ENCODE measurements at regions not wholly inside any gene's neighbourhood (a gene's known extent, or its start where the extent isn't known, plus 50 kb on each side); places are given as distances from the start of the nearest gene placed in this dataset.
"Not testable (repeated sequence)": the region's sequence is repeated elsewhere in the genome, so short reads cannot be mapped to it uniquely, and the experiment has no call there.

DNA sequence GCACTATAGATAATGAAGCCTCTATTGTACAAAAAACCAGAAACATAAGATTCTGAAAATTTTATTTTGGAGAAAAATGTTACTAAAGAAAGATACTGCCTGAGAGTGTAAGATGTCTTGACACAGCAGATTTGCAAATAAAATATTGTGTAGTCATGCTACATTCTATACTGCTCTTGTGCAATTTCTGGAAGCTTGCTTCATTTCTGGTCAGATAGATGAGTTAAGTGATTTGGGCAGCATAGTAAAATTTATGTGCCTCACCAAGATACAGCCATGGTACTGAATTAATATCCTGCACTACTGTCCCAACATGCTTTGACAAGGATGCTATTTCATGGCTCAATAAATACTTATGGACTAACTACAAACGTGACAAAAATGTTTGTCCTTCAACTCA, 55.1 kb upstream of the STARD13 start:
- no peak for FAIRE-seq

DNA sequence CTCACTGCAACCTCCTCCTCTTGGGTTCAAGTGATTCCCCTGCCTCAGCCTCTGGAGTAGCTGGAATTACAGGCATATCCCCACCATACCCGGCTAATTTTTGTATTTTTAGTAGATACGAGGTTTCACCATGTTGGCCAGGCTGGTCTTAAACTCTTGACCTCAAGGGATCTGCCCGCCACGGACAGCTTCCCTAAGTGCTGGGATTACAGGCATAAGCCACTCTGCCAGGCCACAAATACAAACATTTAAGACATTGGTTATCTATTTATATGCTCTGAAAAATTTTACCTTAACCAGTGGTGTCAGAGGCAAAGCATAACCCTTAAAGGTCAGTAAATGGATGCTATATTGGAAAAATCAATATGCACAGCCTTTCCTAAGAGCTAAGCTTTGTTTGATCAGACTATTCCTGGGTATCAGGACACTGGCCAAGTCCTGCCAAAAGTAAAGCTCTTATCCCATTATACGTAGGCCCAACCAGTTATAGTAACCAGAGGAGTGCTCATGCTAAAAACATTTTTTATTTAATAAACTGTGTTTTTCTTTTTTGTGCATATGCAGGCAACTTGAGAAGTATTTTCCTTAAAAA, 56.4 kb upstream of the STARD13 start:
- FAIRE-seq: no peak

DNA sequence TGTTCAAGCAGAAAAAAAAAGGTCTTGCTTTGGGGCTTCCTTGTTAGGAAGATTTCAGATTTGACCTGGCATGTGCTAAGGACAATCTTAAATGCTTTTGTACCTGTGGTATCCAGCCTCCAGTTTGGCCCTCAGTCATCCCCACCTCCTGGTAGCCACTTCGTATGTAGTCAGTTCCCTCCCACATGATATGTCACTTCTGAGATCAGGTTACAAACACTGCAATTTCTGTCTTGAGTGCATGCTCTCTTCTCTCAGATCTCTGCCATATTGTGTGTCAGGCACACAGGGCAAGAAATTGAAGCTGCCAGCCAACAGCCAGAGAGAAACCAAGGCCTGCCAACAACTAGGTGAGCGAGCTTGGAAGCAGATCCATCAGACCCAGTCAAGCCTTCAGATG, 60.3 kb upstream of the STARD13 start:
- FAIRE-seq: no peak

DNA sequence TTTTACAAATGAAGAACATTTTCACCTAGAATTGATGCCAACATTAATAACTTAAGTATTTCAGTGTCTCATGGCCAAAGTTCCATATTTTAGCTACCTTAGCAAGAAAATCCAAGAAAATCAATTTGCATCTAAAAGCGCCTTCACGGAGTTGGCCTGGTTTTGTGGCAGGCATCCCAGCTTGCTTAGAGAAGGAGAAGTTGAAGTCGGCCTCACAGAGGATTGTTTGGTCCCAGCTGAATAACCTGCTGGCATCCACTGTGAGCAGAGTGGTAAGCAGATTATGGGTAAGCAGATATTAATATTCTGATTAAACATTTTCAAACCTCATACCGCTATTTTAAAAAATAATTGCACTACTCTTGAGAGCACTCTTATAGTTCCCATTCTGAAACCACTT, 62.3 kb upstream of the STARD13 start:
- no peak for FAIRE-seq

DNA sequence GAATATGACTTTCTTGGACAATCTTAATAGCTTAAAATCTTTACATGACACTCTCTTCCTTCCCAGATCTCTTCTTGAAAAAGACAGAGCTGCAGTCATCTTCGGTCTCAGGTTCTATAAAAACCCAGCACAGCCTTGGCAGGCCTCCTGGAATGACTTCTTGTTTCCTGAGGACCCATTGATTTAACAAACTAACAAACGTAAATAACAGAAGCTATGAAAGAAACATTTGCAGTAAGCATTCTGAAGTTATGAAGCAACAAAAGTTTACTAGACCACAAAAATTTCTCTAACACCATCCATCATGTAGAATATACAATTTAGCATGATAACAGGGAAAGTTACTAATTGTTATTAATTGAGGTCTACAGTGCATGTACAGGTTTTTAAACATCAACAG, 62.8 kb upstream of the STARD13 start:
- FAIRE-seq: no peak

DNA sequence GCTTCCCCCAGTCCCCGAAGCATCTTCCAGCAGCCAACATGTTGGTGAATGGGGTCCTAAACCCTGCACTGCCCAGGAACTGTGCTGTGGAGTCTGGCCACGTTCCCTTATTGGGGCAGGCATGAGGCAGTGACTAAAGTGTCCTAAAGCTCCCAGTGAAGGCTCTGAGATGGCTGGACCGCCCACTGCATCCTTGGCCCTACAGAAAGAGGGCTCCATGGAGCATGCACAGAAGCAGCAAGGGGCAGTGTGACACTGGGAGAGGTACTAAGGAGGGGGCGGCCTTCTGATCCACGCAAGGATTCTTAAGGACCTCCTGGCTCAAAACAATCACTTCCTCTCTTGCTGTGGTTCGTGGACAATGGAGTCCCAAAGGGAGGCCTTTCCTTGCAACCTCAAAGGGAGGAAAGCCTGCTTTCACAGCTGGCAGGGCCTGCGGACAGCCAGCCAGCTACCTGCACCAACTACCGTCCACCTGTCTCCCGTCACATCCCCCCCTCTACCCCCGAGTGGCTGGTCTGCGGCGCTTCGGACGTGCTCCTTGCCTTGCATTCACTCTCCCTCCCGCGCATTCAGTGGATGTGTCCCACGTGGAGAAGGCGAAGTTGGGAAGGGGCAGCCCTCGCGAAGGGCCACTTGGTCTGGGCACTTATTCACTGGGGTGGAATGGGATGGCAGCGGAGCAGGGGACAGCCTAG, 63.9 kb upstream of the STARD13 start:
- FAIRE-seq: no peak

DNA sequence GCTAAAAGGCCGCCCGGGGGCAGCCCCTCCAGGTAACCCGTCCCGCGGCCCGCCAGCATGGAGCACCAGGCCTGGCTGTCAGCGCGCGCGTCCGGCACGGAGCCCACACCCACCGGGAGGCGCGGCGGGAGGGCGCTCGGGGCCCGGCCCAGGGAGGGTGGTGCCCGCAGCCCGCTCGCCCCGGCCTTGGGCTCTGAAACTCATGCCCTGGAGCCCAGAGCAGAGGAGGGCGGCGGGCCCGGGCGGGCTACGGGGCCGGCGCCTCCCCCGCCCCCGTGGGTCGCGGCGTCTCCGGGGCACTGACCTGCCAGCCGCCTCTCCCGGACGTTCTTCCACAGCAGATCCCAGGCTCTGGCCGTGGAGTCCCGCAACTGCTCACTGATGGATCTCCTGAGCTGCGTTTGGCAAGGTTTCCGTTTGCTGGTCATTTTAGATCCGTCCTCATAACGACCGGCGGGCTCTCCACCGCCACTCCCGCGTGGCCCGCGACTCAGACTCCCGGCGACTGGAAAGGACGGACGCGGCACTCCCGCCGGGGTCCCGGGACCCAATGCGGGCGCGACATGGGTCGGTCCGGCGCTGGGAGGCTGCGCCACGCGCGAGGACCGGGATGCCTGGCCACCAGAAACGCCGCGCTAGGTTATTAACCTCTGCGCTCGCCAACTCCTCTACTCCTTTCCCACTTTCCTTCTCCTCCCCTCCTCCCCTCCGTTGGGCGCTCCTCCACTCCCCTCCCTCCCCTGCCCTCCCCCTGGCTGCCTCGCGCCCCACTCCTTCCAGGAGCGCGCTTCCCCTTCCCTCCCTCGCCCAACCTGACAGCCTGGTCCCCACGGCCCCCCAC, 64.7 kb upstream of the STARD13 start:
- FAIRE-seq: no peak

DNA sequence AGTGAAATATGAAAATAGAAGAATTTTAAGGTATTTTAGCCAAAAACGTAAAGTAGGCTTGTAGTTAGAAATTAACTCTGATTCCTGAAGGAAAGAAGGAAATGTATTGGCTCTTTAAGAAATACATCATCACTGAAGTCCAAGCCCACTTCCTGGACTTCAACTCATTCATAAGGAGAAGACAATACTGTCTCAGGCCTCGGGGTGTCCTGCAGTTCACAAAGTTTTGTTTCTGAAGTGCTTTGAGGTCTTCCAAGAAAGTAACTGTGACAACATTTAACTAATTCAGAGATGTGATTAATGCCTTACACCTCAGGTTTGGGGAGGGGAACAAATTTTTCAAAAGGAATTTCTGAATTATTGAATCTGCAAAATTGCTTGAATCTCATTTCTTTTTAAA, 65.8 kb upstream of the STARD13 start:
- no peak for FAIRE-seq

DNA sequence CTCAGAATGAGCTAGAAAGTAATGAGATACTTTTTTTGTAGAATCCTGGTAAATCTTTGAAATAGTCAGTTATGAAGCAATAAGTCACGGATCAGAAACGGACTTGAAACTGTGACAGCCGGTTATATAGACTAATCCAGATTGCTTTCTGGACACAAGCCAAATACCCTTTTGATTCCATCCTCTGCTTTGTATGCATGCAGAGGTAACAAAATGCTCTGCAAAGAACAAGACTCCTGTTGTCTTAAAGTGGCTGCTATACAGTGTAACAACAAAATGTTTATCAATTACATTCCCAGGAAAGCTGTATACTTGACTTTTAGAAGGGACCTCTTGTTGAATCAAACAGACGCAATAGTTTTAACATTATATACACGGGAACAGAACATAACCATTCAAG, 66.5 kb upstream of the STARD13 start:
- FAIRE-seq: no peak

DNA sequence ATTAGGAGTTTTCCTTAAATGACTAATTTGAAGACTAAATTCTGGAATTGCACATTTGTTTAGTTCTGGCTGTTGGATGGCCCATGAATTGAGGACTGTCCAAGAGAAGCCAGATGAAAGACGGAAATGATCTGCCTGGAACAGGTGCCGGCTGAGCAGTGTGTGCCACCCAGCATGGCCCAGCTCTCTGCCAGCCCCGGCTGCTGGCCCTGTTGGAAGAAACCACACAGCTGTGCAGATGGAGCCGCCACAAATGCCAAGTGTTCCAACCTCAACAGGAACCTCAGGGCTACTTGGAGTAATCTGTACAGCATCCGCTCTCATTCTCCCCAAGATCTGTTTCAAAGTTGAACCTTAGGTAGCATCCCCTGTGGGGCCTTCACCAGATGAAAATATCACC, 67.0 kb upstream of the STARD13 start:
- FAIRE-seq: no peak

DNA sequence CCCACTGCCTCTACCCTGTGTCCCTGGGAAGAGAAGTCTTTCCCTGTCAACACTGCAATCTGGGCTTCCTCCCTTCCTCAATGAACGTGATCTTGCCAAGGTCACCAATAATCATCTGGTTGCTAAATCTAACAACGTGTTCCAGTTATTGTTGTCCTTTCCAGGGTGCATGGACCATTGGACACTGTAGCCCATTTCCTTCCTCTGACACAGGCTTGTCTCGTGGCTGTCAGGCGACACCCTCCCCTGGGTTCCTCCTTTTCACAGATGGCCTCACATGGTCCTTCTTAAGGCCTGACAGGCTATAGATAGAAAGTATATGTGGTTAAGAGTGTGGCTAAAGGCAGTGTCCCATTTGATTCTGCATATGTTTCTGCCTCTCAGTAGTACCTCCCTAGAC, 67.7 kb upstream of the STARD13 start:
- FAIRE-seq: no peak

DNA sequence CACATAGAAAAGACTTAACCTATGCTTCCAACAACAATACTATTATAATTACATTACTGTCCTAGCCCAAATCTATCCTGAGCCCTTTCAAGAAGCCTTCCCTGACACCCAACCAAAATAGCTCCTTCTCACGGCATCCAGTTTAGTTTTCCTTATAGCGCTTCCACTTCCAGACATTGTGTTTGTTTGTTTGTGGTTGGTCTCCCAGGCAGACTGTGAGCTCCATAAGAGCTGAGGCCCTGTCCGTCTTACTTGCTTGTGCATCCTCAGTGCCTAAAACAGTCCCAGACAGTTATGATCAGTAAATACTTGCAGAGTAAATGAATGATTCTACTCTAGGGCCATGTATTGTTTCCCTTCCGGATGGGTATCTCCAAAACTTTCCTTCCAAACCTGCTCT, 68.1 kb upstream of the STARD13 start:
- FAIRE-seq: no peak

DNA sequence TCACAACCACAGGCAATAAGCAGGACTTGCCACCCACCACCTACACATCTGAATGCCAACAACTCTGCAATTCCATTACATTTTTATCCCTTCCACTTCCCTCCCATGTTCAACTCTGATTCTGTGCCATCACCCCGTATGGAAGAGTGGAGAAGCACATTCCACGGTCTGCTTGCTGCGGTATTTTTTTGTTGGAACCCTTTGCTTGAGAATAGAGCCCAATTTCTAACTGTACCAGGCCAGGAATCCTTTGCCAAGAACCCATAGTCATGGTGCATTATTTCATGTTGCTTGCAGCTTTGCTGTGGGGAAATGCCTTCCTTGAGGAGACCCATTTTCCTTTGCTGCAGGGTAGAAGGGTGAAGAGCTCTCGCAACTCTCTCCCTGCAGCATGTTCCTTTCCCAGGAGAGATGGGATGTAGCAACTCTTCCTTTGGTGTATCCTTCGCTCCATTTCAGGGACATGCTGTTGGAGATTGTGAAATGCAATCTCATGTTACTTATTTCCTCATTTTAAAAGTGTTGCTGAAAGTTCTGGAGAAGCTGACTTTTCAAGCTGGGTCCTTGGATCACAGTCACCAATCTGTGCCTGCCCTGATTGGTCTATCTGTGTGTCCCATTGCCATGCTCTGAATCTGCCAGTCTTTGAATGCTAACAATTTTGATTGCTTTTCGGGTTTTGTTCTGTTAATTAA, 69.8 kb upstream of the STARD13 start:
- FAIRE-seq: no peak

DNA sequence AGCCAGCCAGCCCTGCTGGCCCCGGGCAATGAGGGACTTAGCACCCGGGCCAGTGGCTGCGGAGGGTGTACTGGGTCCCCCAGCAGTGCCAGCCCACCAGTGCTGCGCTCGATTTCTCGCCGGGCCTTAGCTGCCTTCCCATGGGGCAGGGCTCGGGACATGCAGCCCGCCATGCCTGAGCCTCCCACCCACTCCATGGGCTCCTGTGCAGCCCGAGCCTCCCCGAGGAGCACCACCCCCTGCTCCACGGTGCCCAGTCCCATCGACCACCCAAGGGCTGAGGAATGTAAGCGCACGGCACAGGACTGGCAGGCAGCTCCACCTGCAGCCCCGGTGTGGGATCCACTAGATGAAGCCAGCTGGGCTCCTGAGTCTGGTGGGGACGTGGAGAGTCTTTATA, 72.5 kb upstream of the STARD13 start:
- FAIRE-seq: not testable (repeated sequence)

DNA sequence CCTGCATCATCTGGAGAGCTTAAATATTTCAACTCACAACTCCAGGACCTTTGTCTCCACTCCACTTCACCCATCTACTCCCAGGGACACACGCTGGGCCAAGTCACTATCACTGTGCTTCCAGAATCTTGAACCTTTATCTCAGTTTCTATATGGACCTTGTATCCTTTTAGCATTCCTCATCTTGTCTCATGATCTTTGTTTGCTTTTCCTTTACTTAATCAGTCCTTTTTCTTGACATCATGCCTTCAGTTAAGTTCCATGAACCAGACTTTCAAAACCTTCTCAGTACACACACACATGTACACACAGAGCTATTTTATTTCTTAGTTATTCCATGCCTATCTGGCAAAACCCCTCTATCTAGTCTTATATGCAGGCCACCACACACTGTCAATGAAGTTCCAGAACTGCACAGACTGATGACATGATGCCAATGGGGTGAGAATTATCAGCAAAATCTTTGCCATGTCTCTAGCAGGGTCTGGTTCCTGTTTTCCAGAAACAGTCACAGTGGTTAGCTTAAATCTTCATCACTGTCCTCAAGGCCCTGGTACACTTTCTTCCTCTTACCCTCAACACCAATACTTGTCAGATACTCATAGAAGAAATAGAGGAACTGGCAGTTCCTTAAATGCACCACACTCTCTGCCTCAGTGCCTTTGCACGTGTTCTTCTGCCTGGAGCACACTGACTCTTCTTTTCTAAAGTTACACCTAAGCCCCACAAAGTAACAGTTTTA, 77.6 kb upstream of the STARD13 start:
- FAIRE-seq: no peak

DNA sequence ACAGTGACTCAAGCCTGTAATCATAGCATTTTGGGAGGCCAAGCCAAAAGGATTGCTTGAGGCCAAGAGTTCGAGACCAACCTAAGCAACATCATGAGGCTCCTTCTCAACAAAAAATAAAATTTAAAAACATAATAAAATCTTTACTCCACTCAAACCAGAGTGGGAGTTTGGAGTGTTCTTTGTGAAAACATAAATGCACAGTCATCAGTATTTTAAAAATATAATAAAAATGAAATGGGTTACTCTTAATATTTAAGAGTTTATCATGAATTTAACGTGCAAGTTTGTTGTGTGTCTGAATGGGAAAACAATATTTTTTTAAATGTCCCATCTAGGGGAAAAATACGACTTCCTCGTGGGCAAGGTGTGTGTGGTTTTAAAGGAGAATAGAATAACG, 78.6 kb upstream of the STARD13 start:
- no peak for FAIRE-seq

DNA sequence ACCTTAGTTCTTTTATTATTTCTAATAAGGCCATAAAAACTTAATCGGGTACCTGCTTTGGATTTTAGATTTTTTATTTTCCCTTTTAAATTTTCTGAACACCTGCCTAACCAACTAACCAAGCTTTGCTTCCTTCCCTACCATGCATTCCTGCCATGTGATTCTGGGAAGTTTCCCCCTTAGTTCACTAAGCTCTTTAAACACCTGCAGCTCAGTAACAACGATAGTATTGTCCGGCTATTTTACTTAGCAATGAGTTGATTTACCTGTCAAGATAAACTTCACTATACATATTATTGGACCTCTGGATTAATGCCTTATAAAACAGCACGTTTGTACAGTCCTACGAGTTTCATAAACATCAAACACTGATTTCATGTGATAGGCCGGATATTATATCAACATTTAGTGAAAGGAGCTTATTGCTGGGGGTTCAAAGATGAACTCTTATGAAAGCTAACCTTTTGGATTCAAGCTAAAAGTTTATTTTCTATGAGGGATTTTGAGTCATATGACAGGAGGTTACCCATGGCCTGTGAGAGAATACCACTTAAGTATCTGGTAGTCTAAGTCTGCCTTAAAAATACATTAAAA, 81.0 kb upstream of the STARD13 start:
- no peak for FAIRE-seq

DNA sequence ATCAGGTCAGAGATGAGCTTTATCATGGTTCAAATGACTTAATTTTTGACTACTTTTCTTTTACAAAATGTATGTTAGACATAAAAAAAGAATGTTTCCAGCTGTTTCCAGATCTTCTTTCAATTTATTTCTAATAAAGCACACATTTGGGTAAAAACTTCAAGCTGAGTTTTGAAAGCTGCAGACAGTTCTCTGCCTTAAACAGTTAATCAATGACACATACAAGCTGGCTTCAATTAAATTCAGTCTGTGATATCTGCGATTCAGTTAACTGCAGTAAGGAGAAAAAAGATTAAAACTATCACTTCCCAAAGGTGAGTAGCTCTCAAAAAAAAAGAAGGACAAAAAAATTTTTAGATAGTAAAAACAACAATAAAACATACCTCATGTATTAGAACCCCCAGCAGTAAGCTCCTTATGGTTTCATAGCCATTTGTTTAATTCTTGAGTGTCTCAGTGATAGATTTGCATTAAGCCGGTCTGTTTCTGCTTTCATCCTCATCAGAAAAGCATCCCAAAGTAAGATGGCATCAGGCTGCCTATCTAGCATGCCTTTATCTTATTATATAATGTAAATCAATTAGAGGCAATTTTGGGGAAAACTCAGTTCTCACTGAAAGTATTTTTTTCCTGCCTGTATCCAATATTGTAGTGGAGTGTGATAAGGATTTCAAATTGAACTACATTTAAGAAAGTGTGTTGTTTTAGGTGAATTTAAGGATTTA, 81.8 kb upstream of the STARD13 start:
- no peak for FAIRE-seq

DNA sequence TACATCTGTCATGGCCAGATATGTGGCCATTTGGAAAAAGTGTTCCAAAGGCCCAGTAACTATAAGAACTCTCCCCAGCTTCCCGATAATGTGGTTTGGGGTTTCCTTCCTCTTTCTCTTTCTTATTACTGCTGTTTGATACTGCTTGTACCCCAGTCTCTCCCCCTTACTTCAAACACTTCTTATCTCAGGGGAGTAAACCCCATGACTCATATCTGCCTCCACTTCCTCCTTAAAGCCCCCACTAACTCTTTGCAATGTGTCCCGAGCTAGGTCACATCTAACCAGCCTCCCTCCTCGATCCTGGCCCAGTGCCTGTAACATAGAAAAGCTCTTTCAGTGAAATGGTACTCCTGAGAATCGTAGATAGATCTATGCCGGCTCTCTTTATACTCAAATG, 82.4 kb upstream of the STARD13 start:
- no peak for FAIRE-seq

DNA sequence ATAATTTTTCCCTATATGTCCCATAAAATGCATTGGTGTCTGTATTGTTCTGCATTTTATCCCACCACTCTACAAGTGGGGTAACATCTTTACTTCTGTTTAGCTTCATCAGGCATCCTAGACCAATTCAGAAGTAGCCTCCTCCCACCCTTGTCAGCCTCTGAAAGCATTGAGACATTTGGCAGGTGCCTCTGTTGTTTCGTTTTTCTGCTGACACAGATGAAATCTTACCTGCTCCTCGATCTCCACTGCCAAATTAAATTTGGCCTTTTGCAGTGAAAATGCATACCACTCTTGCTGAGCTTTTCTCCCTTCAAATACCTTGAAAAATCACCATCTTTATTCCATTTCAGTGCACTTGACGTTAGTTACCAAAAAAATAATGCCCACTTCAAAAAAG, 83.5 kb upstream of the STARD13 start:
- no peak for FAIRE-seq

DNA sequence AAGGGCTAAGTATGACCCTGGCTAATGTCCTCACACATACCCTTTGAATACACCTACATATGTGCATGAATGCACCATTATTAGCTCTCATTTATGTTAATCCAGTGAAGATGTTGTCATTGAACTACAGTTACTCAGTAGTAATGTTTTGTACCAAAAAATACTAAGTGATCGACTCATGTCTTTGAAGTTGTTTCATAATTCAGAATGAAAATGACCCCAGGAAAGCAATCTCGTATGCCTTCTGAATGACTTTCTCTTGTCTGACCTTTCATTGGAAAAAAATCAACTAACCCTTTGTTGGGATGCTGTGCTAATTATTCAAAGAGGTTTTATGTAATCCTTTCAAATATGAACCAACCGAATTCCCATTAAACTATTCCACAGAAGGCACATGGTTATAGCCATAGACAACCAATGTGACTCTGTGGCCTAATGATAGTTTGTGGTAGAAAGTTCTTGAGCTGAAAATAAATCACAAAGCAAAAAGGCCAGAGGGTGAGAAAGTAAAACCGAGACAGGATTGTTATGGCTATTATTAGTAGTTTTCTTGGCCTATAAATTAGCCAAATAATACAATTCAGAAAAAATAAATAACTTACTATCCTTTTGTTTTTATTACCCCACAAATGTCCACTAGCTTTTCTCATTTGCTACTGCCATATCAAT, 86.8 kb upstream of the STARD13 start:
- no peak for FAIRE-seq
